T-cell (primary cell): ENCODE measurements at regions not wholly inside any gene's neighbourhood (a gene's known extent, or its start where the extent isn't known, plus 50 kb on each side); places are given as distances from the start of the nearest gene placed in this dataset.
"Not testable (repeated sequence)": the region's sequence is repeated elsewhere in the genome, so short reads cannot be mapped to it uniquely, and the experiment has no call there.

ENCODE experiments used
- ATAC-seq, 4 experiments: fragments of 200-7000 bp in 3 of 4; fragments of 150-1000 bp in 1 of 4; cut with Tn5 transposase; replicated peaks in 1 of 4; 1 replicate in 3 of 4; 2 replicates in 1 of 4; pipeline ENCODE4 v1.10.0; 2021; ENCODE audit warnings: moderate library complexity in 3 of 4, mild to moderate bottlenecking in 2 of 4, moderate number of reproducible peaks in 1 of 4
- CTCF ChIA-PET, 2 donors: fragments of 300-600 bp; sonication (Branson Sonifier 250); formaldehyde crosslinking; loops; one replicate each; lab custom pipeline; 2022; ENCODE audit warnings: antibody characterized with exemption in 2 of 2; lab: Charles Lee
- POLR2A ChIA-PET, 2 donors: fragments of 300-600 bp; sonication (Branson Sonifier 250); formaldehyde crosslinking; loops; one replicate each; lab custom pipeline; 2022; ENCODE audit warnings: antibody characterized with exemption in 2 of 2; lab: Charles Lee
- DNase-seq, 35 experiments: peaks; one replicate each; pipeline versions ENCODE4 v3.0.0 to v3.0.0-alpha.2; 2013 to 2023
- H3K27ac ChIP-seq: one replicate; pipeline ENCODE4 v1.5.1; 2013; ENCODE audit warnings: low read length
- H3K27me3 ChIP-seq, 2 experiments: replicated peaks in 1 of 2; 1 replicate in 1 of 2; 2 replicates in 1 of 2; pipeline versions ENCODE4 v1.6.1 to v1.7.0; 2013; ENCODE audit warnings: low read length in 1 of 2, mixed read lengths in 1 of 2; ENCODE audit not compliant: control insufficient read depth in 2 of 2, insufficient read depth in 2 of 2; ENCODE audit errors: extremely low read depth in 1 of 2
- H3K36me3 ChIP-seq, 2 donors: 1 replicate in 1 of 2; 2 replicates in 1 of 2; pipeline versions ENCODE4 v1.6.1 to v1.7.0; 2013; ENCODE audit warnings: low read length in 1 of 2; ENCODE audit not compliant: control insufficient read depth in 2 of 2, insufficient read depth in 1 of 2; ENCODE audit errors: extremely low read depth in 1 of 2
- H3K4me1 ChIP-seq, 2 experiments: 1 replicate in 1 of 2; 2 replicates in 1 of 2; pipeline versions ENCODE4 v1.6.1 to v1.7.0; 2013; ENCODE audit warnings: low read length in 2 of 2, mixed read lengths in 1 of 2; ENCODE audit not compliant: insufficient read depth in 2 of 2, control insufficient read depth in 1 of 2; ENCODE audit errors: extremely low read depth in 1 of 2
- H3K4me3 ChIP-seq, 2 donors: 1 replicate in 1 of 2; 2 replicates in 1 of 2; pipeline versions ENCODE4 v1.5.1 to v1.7.0; 2013; ENCODE audit warnings: mild to moderate bottlenecking in 2 of 2, low read length in 1 of 2, moderate library complexity in 1 of 2; ENCODE audit not compliant: control insufficient read depth in 1 of 2; ENCODE audit errors: extremely low read depth in 1 of 2
- H3K9me3 ChIP-seq: 2 replicates; pipeline ENCODE4 v1.7.0; 2013
- H3K27ac Mint-ChIP-seq, 2 donors: one replicate each; pipeline ENCODE4 v1.8.0; 2020 to 2021; ENCODE audit warnings: mild to moderate bottlenecking in 2 of 2, mixed read lengths in 2 of 2
- H3K27me3 Mint-ChIP-seq, 2 donors: one replicate each; pipeline ENCODE4 v1.8.0; 2021 to 2022; ENCODE audit warnings: mixed read lengths in 2 of 2
- H3K36me3 Mint-ChIP-seq: one replicate; pipeline ENCODE4 v1.8.0; 2021; ENCODE audit warnings: mixed read lengths
- H3K4me1 Mint-ChIP-seq, 3 donors: one replicate each; pipeline ENCODE4 v1.8.0; 2020 to 2022; ENCODE audit warnings: mixed read lengths in 3 of 3, mild to moderate bottlenecking in 1 of 3
- H3K4me3 Mint-ChIP-seq, 3 donors: one replicate each; pipeline ENCODE4 v1.8.0; 2020 to 2022; ENCODE audit warnings: mild to moderate bottlenecking in 3 of 3, mixed read lengths in 3 of 3, moderate library complexity in 3 of 3
- H3K9me3 Mint-ChIP-seq, 3 donors: one replicate each; pipeline ENCODE4 v1.8.0; 2020 to 2022; ENCODE audit warnings: mixed read lengths in 3 of 3
- WGBS: methylation state at CpG from one replicate; pipeline ENCODE4 v1.1.5; 2013; ENCODE audit warnings: missing lambda C conversion rate; ENCODE audit not compliant: insufficient coverage; 5-methylcytosine and 5-hydroxymethylcytosine counted together

GRCh38 chr13:21889651-21890050, 218.8 kb downstream of the FGF9 start:
- CTCF ChIA-PET = interaction anchor here in 1 of 2 donors (0.7 kb wide), 1 partner anchor 16 kb away, joined by 3 read pairs; no protein-coding TSS in a partner anchor

GRCh38 chr13:21890220-21890619, 219.3 kb downstream of the FGF9 start:
- H3K4me3 ChIP-seq, DNase-seq, H3K36me3 ChIP-seq, H3K9me3 Mint-ChIP-seq, H3K27ac ChIP-seq, H3K4me3 Mint-ChIP-seq, H3K9me3 ChIP-seq, CTCF ChIA-PET, H3K27me3 Mint-ChIP-seq, H3K4me1 ChIP-seq, POLR2A ChIA-PET, ATAC-seq, H3K36me3 Mint-ChIP-seq, H3K27ac Mint-ChIP-seq: not testable (repeated sequence)
- peaks cover 0 to 15% of the 10 kb centered on the region in 2 experiments for H3K27me3 ChIP-seq
- H3K4me1 Mint-ChIP-seq = peaks cover 3 to 12% (median 5%) of the 10 kb centered on the region in 3 donors

More at GRCh38 chr13:21889651-21890050, 218.8 kb downstream of the FGF9 start:
- ATAC-seq (no peak), DNase-seq (no peak)
- no CpG with 5 or more reads among the region's 5 CpGs for WGBS
- no peaks in the 10 kb centered on the region for H3K4me1 ChIP-seq
- no peak overlapping the region for H3K27ac ChIP-seq
- H3K27me3 Mint-ChIP-seq = peaks cover 3 to 9% of the 10 kb centered on the region in 2 donors
- no peaks in the 10 kb centered on the region for H3K9me3 Mint-ChIP-seq
- H3K27me3 ChIP-seq = peaks cover 0 to 15% of the 10 kb centered on the region in 2 experiments
- no peaks in the 10 kb centered on the region for H3K36me3 Mint-ChIP-seq
- H3K9me3 ChIP-seq = peaks cover 2% of the 10 kb centered on the region
- H3K4me1 Mint-ChIP-seq = peaks cover 0 to 6% (median under 1%) of the 10 kb centered on the region in 3 donors
- POLR2A ChIA-PET = no interaction called here
- no peak overlapping the region for H3K27ac Mint-ChIP-seq
- no peak overlapping the region for H3K4me3 Mint-ChIP-seq
- no peak overlapping the region for H3K4me3 ChIP-seq
- no peaks in the 10 kb centered on the region for H3K36me3 ChIP-seq

GRCh38 chr13:21894091-21894490, 223.2 kb downstream of the FGF9 start:
- H3K27ac Mint-ChIP-seq = no peak overlapping the region
- 65% methylated on average over 8 of the region's 10 CpGs for WGBS
- Histone ChIP-seq H3K9me3 (peaks cover 2% of the 10 kb centered on the region), H3K36me3 (no peaks in the 10 kb centered on the region), H3K27me3 (peaks cover 0 to 6% of the 10 kb centered on the region in 2 experiments), H3K27ac (no peak overlapping the region), H3K4me3 (no peak overlapping the region), H3K4me1 (no peaks in the 10 kb centered on the region)
- H3K4me3 Mint-ChIP-seq = no peak overlapping the region
- H3K36me3 Mint-ChIP-seq = no peaks in the 10 kb centered on the region
- H3K9me3 Mint-ChIP-seq = no peaks in the 10 kb centered on the region
- ChIA-PET POLR2A (no interaction called here), CTCF (no interaction called here)
- no peaks in the 10 kb centered on the region for H3K27me3 Mint-ChIP-seq
- H3K4me1 Mint-ChIP-seq = peaks cover 3 to 12% (median 5%) of the 10 kb centered on the region in 3 donors
- ATAC-seq = no peak
- no peak for DNase-seq

GRCh38 chr13:21894703-21895699, 224.1 kb downstream of the FGF9 start:
- ChIA-PET POLR2A (no interaction called here), CTCF (no interaction called here)
- no peak for DNase-seq
- no peaks in the 10 kb centered on the region for H3K27me3 Mint-ChIP-seq
- H3K36me3 ChIP-seq = no peaks in the 10 kb centered on the region
- H3K4me1 ChIP-seq = no peaks in the 10 kb centered on the region
- no peaks in the 10 kb centered on the region for H3K9me3 ChIP-seq
- no peaks in the 10 kb centered on the region for H3K36me3 Mint-ChIP-seq
- WGBS = 73% methylated on average over 6 of the region's 22 CpGs
- no peaks in the 10 kb centered on the region for H3K9me3 Mint-ChIP-seq
- H3K4me3 ChIP-seq = no peak overlapping the region
- H3K27ac Mint-ChIP-seq = no peak overlapping the region
- no peak for ATAC-seq
- peaks cover 3 to 12% (median 5%) of the 10 kb centered on the region in 3 donors for H3K4me1 Mint-ChIP-seq
- no peak overlapping the region for H3K27ac ChIP-seq
- no peak overlapping the region for H3K4me3 Mint-ChIP-seq
- H3K27me3 ChIP-seq = peaks cover 0 to 7% of the 10 kb centered on the region in 2 experiments

- ATAC-seq = no peak
- DNase-seq = no peak
- no peaks in the 10 kb centered on the region for H3K4me1 ChIP-seq
- no peak overlapping the region for H3K27ac ChIP-seq
- Mint-ChIP-seq H3K4me1 (peaks cover 3 to 12% (median 5%) of the 10 kb centered on the region in 3 donors), H3K36me3 (no peaks in the 10 kb centered on the region), H3K4me3 (no peak overlapping the region), H3K27me3 (no peaks in the 10 kb centered on the region), H3K9me3 (no peaks in the 10 kb centered on the region), H3K27ac (no peak overlapping the region)
- ChIA-PET POLR2A (no interaction called here), CTCF (no interaction called here)
- no peaks in the 10 kb centered on the region for H3K36me3 ChIP-seq
- WGBS = no CpG with 5 or more reads among the region's 4 CpGs
- H3K27me3 ChIP-seq = peaks cover 0 to 7% of the 10 kb centered on the region in 2 experiments
- no peaks in the 10 kb centered on the region for H3K9me3 ChIP-seq
- no peak overlapping the region for H3K4me3 ChIP-seq
Observed at GRCh38 chr13:21895779-21896178, 224.9 kb downstream of the FGF9 start.

GRCh38 chr13:21897161-21897560, 226.3 kb downstream of the FGF9 start:
- Mint-ChIP-seq H3K27ac (no peak overlapping the region), H3K4me3 (no peak overlapping the region), H3K4me1 (peaks cover 3 to 12% (median 5%) of the 10 kb centered on the region in 3 donors), H3K36me3 (no peaks in the 10 kb centered on the region), H3K27me3 (no peaks in the 10 kb centered on the region), H3K9me3 (no peaks in the 10 kb centered on the region)
- no peak overlapping the region for H3K4me3 ChIP-seq
- no peaks in the 10 kb centered on the region for H3K36me3 ChIP-seq
- H3K4me1 ChIP-seq = no peaks in the 10 kb centered on the region
- ChIA-PET CTCF (no interaction called here), POLR2A (no interaction called here)
- no peak for ATAC-seq
- no peaks in the 10 kb centered on the region for H3K9me3 ChIP-seq
- DNase-seq = no peak
- H3K27ac ChIP-seq = no peak overlapping the region
- peaks cover 0 to 7% of the 10 kb centered on the region in 2 experiments for H3K27me3 ChIP-seq
- 82% methylated on average over 5 of the region's 6 CpGs for WGBS
